HL-60 (cell line): ENCODE measurements at regions not wholly inside any gene's neighbourhood (a gene's known extent, or its start where the extent isn't known, plus 50 kb on each side); places are given as distances from the start of the nearest gene placed in this dataset.

Source experiments
- DNase-seq, 2 experiments: peaks; one replicate each; pipeline ENCODE4 v3.0.0-alpha.2; 2010 to 2020; ENCODE audit warnings: low read depth in 1 of 2, low spot score in 1 of 2
- H3K27ac ChIP-seq: fragments of 250-450 bp; sonication (Bioruptor Pico); replicated peaks from 2 replicates; pipeline ENCODE4 v1.5.1; 2020; ENCODE audit warnings: mild to moderate bottlenecking, moderate library complexity
- H3K27me3 ChIP-seq: fragments of 250-450 bp; sonication (Bioruptor Pico); 2 replicates; pipeline ENCODE4 v1.5.1; 2021; ENCODE audit warnings: mild to moderate bottlenecking, moderate library complexity; ENCODE audit not compliant: insufficient read depth, poor library complexity, severe bottlenecking
- H3K4me3 ChIP-seq: replicated peaks from 2 replicates; pipeline ENCODE4 v1.5.1; 2011; ENCODE audit warnings: mild to moderate bottlenecking, control low read depth, low read length; ENCODE audit not compliant: insufficient read depth
- CTCF ChIP-seq: IDR thresholded peaks from one replicate; pipeline ENCODE4 v1.5.1; 2011; ENCODE audit warnings: low read length, control low read depth, inconsistent platforms; ENCODE audit not compliant: insufficient read depth
- GABPA ChIP-seq: IDR thresholded peaks from 2 replicates; pipeline ENCODE4 v1.6.1; 2012; ENCODE audit warnings: low read depth
- POLR2AphosphoS5 ChIP-seq: IDR thresholded peaks from 2 replicates; pipeline ENCODE4 v1.6.1; 2012; ENCODE audit warnings: low read depth
- SPI1 ChIP-seq: IDR thresholded peaks from 2 replicates; pipeline ENCODE4 v1.6.1; 2012; ENCODE audit warnings: low read depth, mild to moderate bottlenecking, borderline replicate concordance
- TF ChIP-seq, protein P1 (sequence below): IDR thresholded peaks from 2 replicates; pipeline ENCODE4 v1.6.1; 2012; ENCODE audit warnings: low read depth; ENCODE audit not compliant: insufficient replicate concordance

GRCh38 chr14:56000846-56001245 lies 117.4 kb upstream of the PELI2 start:
- TF ChIP-seq GABPA (no peak), POLR2AphosphoS5 (no peak), SPI1 (no peak), CTCF (no peak)
- TF ChIP-seq, protein P1, sequence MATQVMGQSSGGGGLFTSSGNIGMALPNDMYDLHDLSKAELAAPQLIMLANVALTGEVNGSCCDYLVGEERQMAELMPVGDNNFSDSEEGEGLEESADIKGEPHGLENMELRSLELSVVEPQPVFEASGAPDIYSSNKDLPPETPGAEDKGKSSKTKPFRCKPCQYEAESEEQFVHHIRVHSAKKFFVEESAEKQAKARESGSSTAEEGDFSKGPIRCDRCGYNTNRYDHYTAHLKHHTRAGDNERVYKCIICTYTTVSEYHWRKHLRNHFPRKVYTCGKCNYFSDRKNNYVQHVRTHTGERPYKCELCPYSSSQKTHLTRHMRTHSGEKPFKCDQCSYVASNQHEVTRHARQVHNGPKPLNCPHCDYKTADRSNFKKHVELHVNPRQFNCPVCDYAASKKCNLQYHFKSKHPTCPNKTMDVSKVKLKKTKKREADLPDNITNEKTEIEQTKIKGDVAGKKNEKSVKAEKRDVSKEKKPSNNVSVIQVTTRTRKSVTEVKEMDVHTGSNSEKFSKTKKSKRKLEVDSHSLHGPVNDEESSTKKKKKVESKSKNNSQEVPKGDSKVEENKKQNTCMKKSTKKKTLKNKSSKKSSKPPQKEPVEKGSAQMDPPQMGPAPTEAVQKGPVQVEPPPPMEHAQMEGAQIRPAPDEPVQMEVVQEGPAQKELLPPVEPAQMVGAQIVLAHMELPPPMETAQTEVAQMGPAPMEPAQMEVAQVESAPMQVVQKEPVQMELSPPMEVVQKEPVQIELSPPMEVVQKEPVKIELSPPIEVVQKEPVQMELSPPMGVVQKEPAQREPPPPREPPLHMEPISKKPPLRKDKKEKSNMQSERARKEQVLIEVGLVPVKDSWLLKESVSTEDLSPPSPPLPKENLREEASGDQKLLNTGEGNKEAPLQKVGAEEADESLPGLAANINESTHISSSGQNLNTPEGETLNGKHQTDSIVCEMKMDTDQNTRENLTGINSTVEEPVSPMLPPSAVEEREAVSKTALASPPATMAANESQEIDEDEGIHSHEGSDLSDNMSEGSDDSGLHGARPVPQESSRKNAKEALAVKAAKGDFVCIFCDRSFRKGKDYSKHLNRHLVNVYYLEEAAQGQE = no peak
- no peak for DNase-seq
- Histone ChIP-seq H3K4me3 (no peak overlapping the region), H3K27me3 (no peaks in the 10 kb centered on the region), H3K27ac (no peak overlapping the region)

- no peak for DNase-seq
- no peak overlapping the region for H3K4me3 ChIP-seq
- no peaks in the 10 kb centered on the region for H3K27me3 ChIP-seq
- TF ChIP-seq CTCF (no peak), GABPA (no peak), SPI1 (no peak)
- TF ChIP-seq, protein P1 = no peak
- H3K27ac ChIP-seq = no peak overlapping the region
Measured at GRCh38 chr14:56002342-56002741, 115.9 kb upstream of the PELI2 start.

- TF ChIP-seq POLR2AphosphoS5 (no peak), GABPA (no peak), CTCF (no peak), SPI1 (no peak)
- H3K27ac ChIP-seq = no peak overlapping the region
- DNase-seq = no peak
Measured at GRCh38 chr14:56002876-56003625, 115.2 kb upstream of the PELI2 start.

DNA sequence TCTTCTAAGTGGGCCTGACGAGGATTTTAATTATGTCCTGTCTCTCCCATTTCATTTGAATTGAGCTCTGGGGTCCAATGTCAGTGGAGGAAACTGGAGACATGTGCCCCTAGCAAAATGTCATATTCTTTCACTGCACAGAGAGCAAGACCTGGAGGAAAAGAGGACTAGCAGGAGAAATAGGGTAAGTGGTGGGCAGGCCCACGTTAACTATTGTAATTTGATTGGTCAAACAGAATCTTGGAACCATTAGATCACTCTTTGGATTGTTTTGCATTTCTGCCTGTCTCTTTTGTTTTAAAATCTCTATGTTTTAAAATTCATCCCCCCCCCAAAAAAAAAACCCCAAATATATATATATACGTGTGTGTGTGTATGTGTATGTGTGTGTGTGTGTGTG lies 113.9 kb upstream of the PELI2 start:
- H3K4me3 ChIP-seq = no peak overlapping the region
- TF ChIP-seq CTCF = no peak
- TF ChIP-seq POLR2AphosphoS5 = no peak
- TF ChIP-seq, protein P1 = no peak
- TF ChIP-seq GABPA = no peak
- no peak for TF ChIP-seq SPI1
- no peak overlapping the region for H3K27ac ChIP-seq

More at GRCh38 chr14:56002876-56003625, 115.2 kb upstream of the PELI2 start:
- Histone ChIP-seq H3K4me3 (no peak overlapping the region), H3K27me3 (no peaks in the 10 kb centered on the region)

More for the DNA sequence above, 113.9 kb upstream of the PELI2 start:
- H3K27me3 ChIP-seq = no peaks in the 10 kb centered on the region
- no peak for DNase-seq
